ENCODE measurements at regions not wholly inside any gene's neighbourhood (a gene's known extent, or its start where the extent isn't known, plus 50 kb on each side); places are given as distances from the start of the nearest gene placed in this dataset.

GRCh38 chr13:61989978-61990377 lies 574.3 kb upstream of the PCDH20 start:
- Histone ChIP-seq H3K9me3 (ENCODE audit: control insufficient read depth in 1 of 2, insufficient read depth in 1 of 2, low read depth in 1 of 2, low read length in 2 of 2) (no peaks in the 10 kb centered on the region), H3K4me3 (replicated peaks in 1 of 2; ENCODE audit: low read depth in 1 of 2, low read length in 2 of 2) (no peak overlapping the region), H3K9ac (ENCODE audit: low read length) (no peak overlapping the region), H3K79me2 (ENCODE audit: insufficient read depth, low read length) (no peaks in the 10 kb centered on the region), H3K27ac (ENCODE audit: low read depth, low read length) (no peak overlapping the region), H3K4me1 (ENCODE audit: control insufficient read depth in 1 of 2, insufficient read depth in 2 of 2, low read length in 2 of 2) (no peaks in the 10 kb centered on the region), H3K9me2 (ENCODE audit: insufficient read depth) (no peaks in the 10 kb centered on the region), H3K36me3 (ENCODE audit: control insufficient read depth in 1 of 2, insufficient read depth in 2 of 2, low read length in 2 of 2) (no peaks in the 10 kb centered on the region), H3K27me3 (ENCODE audit: insufficient read depth, low read length) (no peaks in the 10 kb centered on the region), H2AFZ (ENCODE audit: low read depth, low read length, poor library complexity, severe bottlenecking) (no peak overlapping the region), H3K4me2 (ENCODE audit: low read length) (no peak overlapping the region), H4K20me1 (ENCODE audit: insufficient read depth) (no peaks in the 10 kb centered on the region)
- TF ChIP-seq CEBPB (IDR thresholded peaks at IDR 0.05; ENCODE audit: low read depth) = no peak
- no peak for TF ChIP-seq SP1 (IDR thresholded peaks at IDR 0.05; ENCODE audit: low read depth)
- no peak for TF ChIP-seq FOSL1 (IDR thresholded peaks at IDR 0.05; ENCODE audit: low read depth)
- no peak for TF ChIP-seq POLR2AphosphoS5 (IDR thresholded peaks at IDR 0.05; ENCODE audit: low read depth, low read length)
- no peak for ATAC-seq
- ChIA-PET POLR2A (no interaction called here), CTCF (no interaction called here), RAD21 (ENCODE audit: low non-redundant PET in 1 of 2, low total read pairs in 2 of 2, uncharacterized antibody in 2 of 2, unreplicated experiment in 2 of 2) (no interaction called here)
- intact Hi-C loops (cut with micrococcal nuclease) = no loop called here
- no peak for DNase-seq (ENCODE audit: low read depth, low spot score)
- no TSS peak for BruUV-seq (replicated peaks)

GRCh38 chr13:61988810-61989209 lies 573.2 kb upstream of the PCDH20 start:
- H3K4me3 ChIP-seq (replicated peaks in 1 of 2; ENCODE audit: low read depth in 1 of 2, low read length in 2 of 2) = no peak overlapping the region
- ChIA-PET RAD21 (ENCODE audit: low non-redundant PET in 1 of 2, low total read pairs in 2 of 2, uncharacterized antibody in 2 of 2, unreplicated experiment in 2 of 2) (no interaction called here), POLR2A (no interaction called here), CTCF (no interaction called here)
- no peaks in the 10 kb centered on the region for H3K79me2 ChIP-seq (ENCODE audit: insufficient read depth, low read length)
- no peak for DNase-seq (ENCODE audit: low read depth, low spot score)
- H3K27me3 ChIP-seq (ENCODE audit: insufficient read depth, low read length) = no peaks in the 10 kb centered on the region
- H3K4me1 ChIP-seq (ENCODE audit: control insufficient read depth in 1 of 2, insufficient read depth in 2 of 2, low read length in 2 of 2) = no peaks in the 10 kb centered on the region
- TF ChIP-seq EGR1 (IDR thresholded peaks at IDR 0.05; ENCODE audit: low read depth) (no peak), SIN3A (IDR thresholded peaks at IDR 0.05; ENCODE audit: low read depth) (no peak), SP1 (IDR thresholded peaks at IDR 0.05; ENCODE audit: low read depth) (no peak), MAX (IDR thresholded peaks at IDR 0.05) (no peak), CTCF (IDR thresholded peaks at IDR 0.05 in 2 of 3, conservative IDR thresholded peaks at IDR 0.05 in 1 of 3; ENCODE audit: borderline replicate concordance in 1 of 3, insufficient read depth in 1 of 3, low read depth in 2 of 3, low read length in 2 of 3) (no peak)
- H3K36me3 ChIP-seq (ENCODE audit: control insufficient read depth in 1 of 2, insufficient read depth in 2 of 2, low read length in 2 of 2) = no peaks in the 10 kb centered on the region
- no peak overlapping the region for H3K27ac ChIP-seq (ENCODE audit: low read depth, low read length)
- BruUV-seq (replicated peaks) = no TSS peak
- no peak overlapping the region for H3K4me2 ChIP-seq (ENCODE audit: low read length)
- no peaks in the 10 kb centered on the region for H4K20me1 ChIP-seq (ENCODE audit: insufficient read depth)
- no peak for ATAC-seq
- no peak overlapping the region for H3K9ac ChIP-seq (ENCODE audit: low read length)
- H2AFZ ChIP-seq (ENCODE audit: low read depth, low read length, poor library complexity, severe bottlenecking) = no peak overlapping the region
- intact Hi-C loops (cut with micrococcal nuclease) = no loop called here
- H3K9me3 ChIP-seq (ENCODE audit: control insufficient read depth in 1 of 2, insufficient read depth in 1 of 2, low read depth in 1 of 2, low read length in 2 of 2) = no peaks in the 10 kb centered on the region
- no peaks in the 10 kb centered on the region for H3K9me2 ChIP-seq (ENCODE audit: insufficient read depth)

Data from HCT116 (cell line).